ENCODE measurements at regions not wholly inside any gene's neighbourhood (a gene's known extent, or its start where the extent isn't known, plus 50 kb on each side); places are given as distances from the start of the nearest gene placed in this dataset.

GRCh38 chr1:68917456-68917855 is 420.6 kb upstream of the DEPDC1 start:
- no peak for TF ChIP-seq CTCF (IDR thresholded peaks at IDR 0.05)
- TF ChIP-seq POLR2A (IDR thresholded peaks at IDR 0.05): no peak
- no peak for TF ChIP-seq POLR2AphosphoS5 (IDR thresholded peaks at IDR 0.05)

Data from breast epithelium (tissue), 3 donors.